ENCODE measurements at regions not wholly inside any gene's neighbourhood (a gene's known extent, or its start where the extent isn't known, plus 50 kb on each side); places are given as distances from the start of the nearest gene placed in this dataset.

DNA sequence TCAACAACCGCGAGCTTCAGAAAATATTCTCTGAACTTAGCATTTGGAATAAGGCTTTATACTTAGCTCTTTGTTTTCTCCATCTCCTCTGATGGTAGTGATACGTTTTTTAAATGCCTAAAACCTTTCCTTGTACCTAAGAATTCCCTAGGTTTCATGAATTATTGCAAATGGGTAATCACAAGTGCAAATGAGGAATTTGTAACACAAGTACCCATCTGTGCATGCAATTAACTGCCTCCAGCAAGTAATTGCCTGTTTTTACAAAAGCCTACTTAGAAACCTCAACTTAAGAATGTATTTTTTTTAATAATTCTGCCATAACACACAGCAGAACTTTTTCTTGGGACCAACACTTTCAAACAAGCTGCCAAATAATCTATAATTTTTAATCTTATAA lies 149.2 kb downstream of the PHLDA1 start:
- POLR2A ChIA-PET (ENCODE audit: unreplicated experiment), result interaction anchor here (0.6 to 0.9 kb wide), 2 partner anchors 142 to 223 kb away, joined by 3 to 4 read pairs; no protein-coding TSS in a partner anchor
- dilution Hi-C loops (cut with HindIII; ENCODE audit: low sequenced_read_pairs, unreplicated experiment), result no loop called here

More for the DNA sequence above, 149.2 kb downstream of the PHLDA1 start:
- H3K9me1 ChIP-seq (ENCODE audit: insufficient read depth, low read length), result no peaks in the 10 kb centered on the region
- CTCF ChIA-PET, result no interaction called here
- no peaks in the 10 kb centered on the region; the same call in 1 of the 2 replicates for H3K4me1 ChIP-seq (ENCODE audit: control insufficient read depth, insufficient read depth, low read length)
- no peaks in the 10 kb centered on the region for H3K79me1 ChIP-seq (ENCODE audit: low read depth in 1 of 2, low read length in 2 of 2)
- no peak overlapping the region for H3K9ac ChIP-seq (ENCODE audit: low read depth, low read length)
- no peak overlapping the region for H4K5ac ChIP-seq (ENCODE audit: low read depth, low read length)
- no peak overlapping the region for H4K91ac ChIP-seq (ENCODE audit: insufficient read depth, low read depth, low read length)
- no peak overlapping the region for H3K14ac ChIP-seq (replicated peaks; ENCODE audit: low read depth, low read length)
- H3K18ac ChIP-seq (ENCODE audit: low read depth, low read length), result peak overlapping the region; percentile 72; the same call in 1 of the 2 replicates
- H3K4ac ChIP-seq (ENCODE audit: low read depth, low read length), result no peak overlapping the region
- no peak overlapping the region for H2BK20ac ChIP-seq (ENCODE audit: low read depth, low read length)
- no peaks in the 10 kb centered on the region for H3K27me3 ChIP-seq (ENCODE audit: control insufficient read depth, insufficient read depth, low read length)
- TF ChIP-seq CEBPB (IDR thresholded peaks at IDR 0.05; ENCODE audit: low read depth, low read length) (no peak), MXI1 (IDR thresholded peaks at IDR 0.05; ENCODE audit: borderline replicate concordance, low read depth, low read length) (no peak)
- H2BK5ac ChIP-seq (ENCODE audit: low read depth, low read length, poor library complexity, severe bottlenecking), result no peak overlapping the region
- H4K20me1 ChIP-seq (ENCODE audit: insufficient read depth, low read length), result no peaks in the 10 kb centered on the region
- no peak overlapping the region for H3K4me2 ChIP-seq (ENCODE audit: low read depth, low read length)
- H3K23ac ChIP-seq (ENCODE audit: low read depth, low read length), result no peak overlapping the region
- H4K8ac ChIP-seq (ENCODE audit: low read depth in 2 of 2, low read length in 2 of 2), result no peak overlapping the region
- H3K56ac ChIP-seq (ENCODE audit: extremely low read depth, insufficient read depth, low read length), result no peak overlapping the region
- BruUV-seq (replicated peaks), result no TSS peak
- H3K27ac ChIP-seq (ENCODE audit: insufficient read depth, low read length), result no peak overlapping the region; the same call in 1 of the 2 replicates
- no peak for DNase-seq
- in situ Hi-C loops (cut with MboI; ENCODE audit: low sequenced_read_pairs), result no loop called here
- H2AK5ac ChIP-seq (ENCODE audit: low read depth, low read length), result no peak overlapping the region
- no CpG with 5 or more reads among the region's 3 CpGs for WGBS, 2 experiments (ENCODE audit: extremely low coverage in 2 of 2, insufficient read length in 1 of 2)
- intact Hi-C loops (cut with micrococcal nuclease), result loop anchor here (5.0 kb wide), 1 partner anchor 50 kb away; no protein-coding TSS in a partner anchor
- no peak overlapping the region for H2BK120ac ChIP-seq (ENCODE audit: low read depth, low read length)
- no peak overlapping the region for H2AFZ ChIP-seq (replicated peaks; ENCODE audit: low read length, poor library complexity)
- ATAC-seq (ENCODE audit: low read depth), result no peak
- H3K9me3 ChIP-seq (ENCODE audit: control insufficient read depth, insufficient read depth, low read length), result no peaks in the 10 kb centered on the region
- H3K4me3 ChIP-seq (ENCODE audit: insufficient read depth, low read depth, low read length), result no peak overlapping the region
- no peak overlapping the region for H2BK15ac ChIP-seq (ENCODE audit: low read depth, low read length)
- no peak overlapping the region for H2AK9ac ChIP-seq (replicated peaks; ENCODE audit: low read depth, low read length, poor library complexity)
- H3K36me3 ChIP-seq (ENCODE audit: control insufficient read depth, insufficient read depth, low read length), result no peaks in the 10 kb centered on the region
